Body of pancreas (tissue), 4 donors: ENCODE measurements at regions not wholly inside any gene's neighbourhood (a gene's known extent, or its start where the extent isn't known, plus 50 kb on each side); places are given as distances from the start of the nearest gene placed in this dataset.
A peak's percentile ranks its signal among the peaks of the same experiment; 100 is the strongest.

ENCODE experiments used
- ATAC-seq: fragments of 150-250 bp; one replicate; pipeline ENCODE4 v1.9.1; 2016
- DNase-seq, 4 donors: peaks; one replicate each; pipeline ENCODE4 v3.0.0-alpha.2; 2019
- H3K27ac ChIP-seq, 4 donors: fragments of 200-600 bp; sonication (generic); 1 replicate in 3 of 4; 2 replicates in 1 of 4; pipeline versions ENCODE4 v1.5.1 to v1.6.1; 2016 to 2019; ENCODE audit warnings: mild to moderate bottlenecking in 1 of 4, mixed read lengths in 1 of 4, moderate library complexity in 1 of 4
- H3K27me3 ChIP-seq, 2 donors: fragments of 200-600 bp; sonication (generic); one replicate each; pipeline ENCODE4 v1.6.0; 2016; ENCODE audit warnings: mild to moderate bottlenecking in 1 of 2
- H3K36me3 ChIP-seq, 2 donors: fragments of 200-600 bp; sonication (generic); replicated peaks in 1 of 2; 2 replicates each; pipeline ENCODE4 v1.5.1; 2016; ENCODE audit warnings: low read depth in 2 of 2; ENCODE audit not compliant: insufficient read depth in 1 of 2
- H3K4me1 ChIP-seq: fragments of 200-600 bp; sonication (generic); one replicate; pipeline ENCODE4 v1.6.0; 2016
- H3K4me3 ChIP-seq, 2 donors: fragments of 200-600 bp; sonication (generic); 1 replicate in 1 of 2; 2 replicates in 1 of 2; pipeline ENCODE4 v1.5.1; 2016 to 2019
- H3K9me3 ChIP-seq, 3 donors: fragments of 200-600 bp; sonication (generic); 1 replicate in 2 of 3; 2 replicates in 1 of 3; pipeline ENCODE4 v1.5.1; 2016
- CTCF ChIP-seq, 7 experiments: fragments of 450-650 bp in 4 of 7; fragments of 200-600 bp in 3 of 7; sonication (generic) in 3 of 7; IDR thresholded peaks; one replicate each; pipeline ENCODE4 v1.5.1; 2016 to 2019; ENCODE audit warnings: antibody characterized with exemption in 7 of 7
- POLR2A ChIP-seq, 3 donors: fragments of 450-650 bp; IDR thresholded peaks; one replicate each; pipeline ENCODE4 v1.6.1; 2016; ENCODE audit warnings: antibody characterized with exemption in 3 of 3, mild to moderate bottlenecking in 2 of 3
- WGBS, 2 donors: methylation state at CpG; one replicate each; pipeline ENCODE4 v1.1.5; 2017; 5-methylcytosine and 5-hydroxymethylcytosine counted together
- intact Hi-C: fragments of 100-400 bp; cut with DNase I; formaldehyde crosslinking; loops from one replicate; pipeline ENCODE4 v1.15.1; 2023

GRCh38 chr9:108386859-108387384 is 468.9 kb downstream of the ACTL7B start:
- no peak overlapping the region for H3K27ac ChIP-seq
- no peak overlapping the region for H3K4me3 ChIP-seq
- DNase-seq, result no peak
- intact Hi-C loops, result no loop called here
- no peaks in the 10 kb centered on the region for H3K27me3 ChIP-seq
- TF ChIP-seq CTCF (IDR thresholded peaks at IDR 0.05) (no peak), POLR2A (IDR thresholded peaks at IDR 0.05) (no peak)
- WGBS, 2 donors, result 76 to 82% methylated on average over 1 of the region's 1 CpG
- no peaks in the 10 kb centered on the region for H3K36me3 ChIP-seq
- ATAC-seq, result no peak
- peaks cover 7% of the 10 kb centered on the region for H3K4me1 ChIP-seq
- H3K9me3 ChIP-seq, result no peaks in the 10 kb centered on the region

- no peak for DNase-seq
- Histone ChIP-seq H3K27ac (no peak overlapping the region), H3K27me3 (no peaks in the 10 kb centered on the region), H3K4me3 (no peak overlapping the region), H3K4me1 (peaks cover 7% of the 10 kb centered on the region), H3K36me3 (no peaks in the 10 kb centered on the region), H3K9me3 (no peaks in the 10 kb centered on the region)
- WGBS, 2 donors, result 91 to 94% methylated on average over 2 of the region's 2 CpGs
- intact Hi-C loops, result no loop called here
- no peak for TF ChIP-seq POLR2A (IDR thresholded peaks at IDR 0.05)
- no peak for TF ChIP-seq CTCF (IDR thresholded peaks at IDR 0.05)
- ATAC-seq, result no peak
Observed at GRCh38 chr9:108386032-108386431, 469.8 kb downstream of the ACTL7B start.

GRCh38 chr9:108383796-108384195 is 472.0 kb downstream of the ACTL7B start:
- intact Hi-C loops, result no loop called here
- WGBS, 2 donors, result 38 to 42% methylated on average over 1 of the region's 1 CpG

GRCh38 chr9:108382310-108382709 is 473.5 kb downstream of the ACTL7B start:
- TF ChIP-seq POLR2A (IDR thresholded peaks at IDR 0.05) (no peak), CTCF (IDR thresholded peaks at IDR 0.05) (no peak)
- WGBS, 2 donors, result 32 to 34% methylated on average over 6 of the region's 6 CpGs
- peaks cover 7% of the 10 kb centered on the region for H3K4me1 ChIP-seq
- intact Hi-C loops, result no loop called here
- no peaks in the 10 kb centered on the region for H3K27me3 ChIP-seq
- H3K36me3 ChIP-seq, result no peaks in the 10 kb centered on the region
- peak overlapping the region in 3 of 4 donors; percentile 29 to 46 (median 37) for H3K27ac ChIP-seq
- DNase-seq (peak; percentile 83 to 93 (median 90)), ATAC-seq (peak; percentile 94)
- no peak overlapping the region for H3K4me3 ChIP-seq
- H3K9me3 ChIP-seq, result no peaks in the 10 kb centered on the region

More at GRCh38 chr9:108383796-108384195, 472.0 kb downstream of the ACTL7B start:
- no peaks in the 10 kb centered on the region for H3K27me3 ChIP-seq
- DNase-seq (no peak), ATAC-seq (no peak)
- no peaks in the 10 kb centered on the region for H3K9me3 ChIP-seq
- no peak overlapping the region for H3K4me3 ChIP-seq
- TF ChIP-seq POLR2A (IDR thresholded peaks at IDR 0.05) (no peak), CTCF (IDR thresholded peaks at IDR 0.05) (no peak)
- H3K36me3 ChIP-seq, result no peaks in the 10 kb centered on the region
- H3K27ac ChIP-seq, result no peak overlapping the region
- peaks cover 7% of the 10 kb centered on the region for H3K4me1 ChIP-seq

- no peak for TF ChIP-seq POLR2A (IDR thresholded peaks at IDR 0.05)
- no peak for TF ChIP-seq CTCF (IDR thresholded peaks at IDR 0.05)
- Histone ChIP-seq H3K4me3 (no peak overlapping the region), H3K27ac (no peak overlapping the region), H3K36me3 (no peaks in the 10 kb centered on the region), H3K4me1 (peaks cover 7% of the 10 kb centered on the region), H3K9me3 (peaks cover 0 to 5% (median 0%) of the 10 kb centered on the region in 3 donors), H3K27me3 (no peaks in the 10 kb centered on the region)
- 97 to 100% methylated on average over 2 of the region's 2 CpGs for WGBS, 2 donors
- intact Hi-C loops, result no loop called here
- ATAC-seq (no peak), DNase-seq (no peak)
Observed at GRCh38 chr9:108377881-108378280, 477.9 kb downstream of the ACTL7B start.
